Hematopoietic multipotent progenitor cell (in vitro differentiated cells): ENCODE measurements at regions not wholly inside any gene's neighbourhood (a gene's known extent, or its start where the extent isn't known, plus 50 kb on each side); places are given as distances from the start of the nearest gene placed in this dataset.
"Not testable (repeated sequence)": the region's sequence is repeated elsewhere in the genome, so short reads cannot be mapped to it uniquely, and the experiment has no call there.

Experiments
- DNase-seq, 3 donors: peaks; one replicate each; pipeline ENCODE4 v3.0.0-alpha.2; 2011 to 2015; ENCODE audit warnings: low read depth in 2 of 3, low spot score in 2 of 3

DNA sequence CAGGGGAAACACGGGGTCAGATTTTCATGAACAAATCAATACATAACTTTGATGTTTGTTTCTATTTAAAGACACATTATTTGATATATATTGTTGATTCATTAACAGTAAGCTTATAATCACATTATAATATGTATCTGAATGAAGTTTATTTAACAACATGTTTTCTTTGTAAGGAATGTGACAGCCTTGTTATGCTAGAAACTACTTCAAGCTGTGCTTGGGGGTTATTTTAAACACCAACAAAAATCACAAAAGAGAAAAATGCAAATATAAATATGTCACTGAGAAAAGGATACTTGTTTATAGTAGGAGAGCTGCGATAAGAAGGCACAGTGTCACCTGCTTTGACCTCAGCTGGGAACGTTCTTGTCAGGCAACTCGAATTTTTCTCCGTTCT, 354.6 kb upstream of the AGA start:
- DNase-seq, result no peak

DNA sequence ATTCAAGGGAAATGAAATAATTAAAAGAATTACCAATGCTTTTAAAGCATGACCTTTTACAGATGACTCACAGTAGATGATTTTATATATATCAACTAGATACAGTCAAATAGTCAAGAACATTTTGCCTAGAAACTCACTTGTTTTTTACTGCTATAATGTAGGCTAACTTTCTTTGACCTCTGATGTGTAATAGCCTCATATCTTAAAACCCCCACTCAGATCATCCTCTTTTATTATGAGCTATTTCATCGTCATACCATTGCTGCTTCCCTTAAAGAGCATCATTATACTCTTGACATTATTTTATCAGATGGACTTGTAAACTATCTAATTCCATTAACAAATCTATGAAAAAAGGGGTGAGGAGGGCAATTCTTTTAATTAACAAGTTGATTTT, 355.9 kb upstream of the AGA start:
- DNase-seq, result no peak

GRCh38 chr4:177802162-177802561, 359.9 kb upstream of the AGA start:
- DNase-seq, result no peak

GRCh38 chr4:177802661-177803060, 360.4 kb upstream of the AGA start:
- no peak for DNase-seq

- DNase-seq, result no peak
These were observed 360.9 kb upstream of the AGA start for GRCh38 chr4:177803151-177803550.

GRCh38 chr4:177809791-177810190, 367.6 kb upstream of the AGA start:
- DNase-seq, result no peak

DNA sequence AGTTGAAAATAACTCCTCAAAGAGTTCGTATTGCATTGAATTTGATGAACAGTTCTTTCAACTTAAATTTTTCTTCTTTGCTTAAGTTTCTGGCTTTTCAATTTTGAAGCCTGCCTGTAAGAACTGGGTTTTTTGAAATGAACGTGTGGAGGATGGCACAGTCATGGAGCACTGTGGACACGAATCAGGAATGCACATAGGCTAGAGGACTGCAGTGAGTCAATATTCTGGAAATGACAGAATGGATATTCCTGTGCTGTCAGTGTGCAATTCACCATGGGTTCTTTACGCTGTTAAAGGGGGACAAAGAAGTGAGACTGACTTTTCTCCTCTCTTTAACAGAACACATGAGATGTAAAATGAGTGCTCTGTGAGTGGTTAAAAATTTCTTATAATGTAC, 368.0 kb upstream of the AGA start:
- no peak for DNase-seq

DNA sequence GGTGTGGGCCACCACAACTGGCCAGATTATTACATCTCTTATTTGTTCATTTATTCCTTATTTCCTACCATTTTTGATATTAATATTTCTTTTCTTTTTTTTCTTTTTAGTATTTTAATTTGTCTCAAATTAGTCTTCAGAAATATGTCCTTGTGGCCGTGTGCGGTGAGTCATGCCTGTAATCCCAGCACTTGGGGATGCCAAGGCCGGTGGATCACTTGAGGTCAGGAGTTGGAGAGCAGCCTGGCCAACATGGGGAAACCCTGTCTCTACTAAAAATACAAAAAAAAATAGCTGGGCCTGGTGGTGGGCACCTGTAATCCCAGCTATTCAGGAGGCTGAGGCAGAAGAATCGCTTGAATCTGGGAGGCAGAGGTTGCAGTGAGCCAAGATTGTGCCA, 376.2 kb upstream of the AGA start:
- not testable (repeated sequence) for DNase-seq

GRCh38 chr4:177826973-177827372, 384.7 kb upstream of the AGA start:
- no peak for DNase-seq

DNA sequence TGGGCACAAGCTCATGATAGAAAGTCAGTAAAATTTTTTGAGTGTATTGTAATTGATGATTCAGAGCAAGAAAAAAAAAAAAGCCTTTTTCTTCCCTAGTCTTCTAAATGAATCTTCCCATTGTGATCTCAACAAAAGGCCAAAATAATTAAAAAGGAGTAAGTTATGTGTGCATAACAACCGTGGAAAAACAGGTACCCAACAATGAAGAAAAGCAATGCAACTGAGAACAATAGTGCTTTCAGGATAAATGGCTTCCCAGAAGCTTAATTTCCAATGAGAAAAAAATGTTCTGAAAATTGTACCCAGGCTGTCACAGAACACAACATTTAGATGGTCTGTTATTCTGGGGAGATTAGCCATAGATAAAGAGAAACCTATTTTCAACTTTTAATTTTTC, 399.0 kb upstream of the AGA start:
- no peak for DNase-seq

DNA sequence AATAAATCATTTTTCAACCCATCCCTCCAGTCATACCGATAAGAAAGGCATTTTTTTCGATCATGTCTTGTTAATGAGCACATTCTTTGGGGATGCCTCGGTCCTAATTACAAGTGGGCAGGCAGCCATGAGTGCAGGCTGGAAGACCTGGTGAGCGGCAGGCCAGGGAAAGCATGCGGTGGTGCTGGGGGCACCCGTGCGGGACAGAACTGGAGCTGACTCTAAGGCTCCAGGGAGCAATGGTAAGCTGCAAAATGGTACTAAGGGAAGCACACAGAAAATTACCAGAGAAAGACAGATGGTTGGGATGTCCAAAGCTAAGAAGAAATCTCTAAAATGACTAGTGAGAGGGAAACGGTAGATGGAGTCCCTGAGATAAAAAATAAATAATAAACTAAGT, 411.0 kb upstream of the AGA start:
- no peak for DNase-seq

- no peak for DNase-seq
These were observed 413.4 kb upstream of the AGA start for GRCh38 chr4:177855507-177856197.

DNA sequence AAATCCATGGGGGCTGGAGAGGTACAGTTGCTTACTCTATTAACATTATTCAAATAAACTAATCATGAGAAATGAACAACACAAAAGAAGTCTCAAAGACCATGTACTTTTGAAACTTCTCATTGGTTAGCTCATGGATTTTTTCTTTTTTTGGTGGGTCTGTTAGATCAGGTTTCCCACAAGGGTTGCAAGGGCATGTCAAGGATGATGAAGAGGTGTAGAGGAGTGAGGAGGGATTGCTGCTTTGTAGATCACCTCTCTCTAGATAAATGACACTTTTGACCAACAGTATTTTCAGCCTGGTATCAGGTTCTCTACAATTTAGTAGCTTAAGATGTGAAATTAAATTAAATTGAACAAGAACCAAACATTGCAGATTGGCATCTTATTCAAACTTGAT, 417.9 kb upstream of the AGA start:
- no peak for DNase-seq

DNA sequence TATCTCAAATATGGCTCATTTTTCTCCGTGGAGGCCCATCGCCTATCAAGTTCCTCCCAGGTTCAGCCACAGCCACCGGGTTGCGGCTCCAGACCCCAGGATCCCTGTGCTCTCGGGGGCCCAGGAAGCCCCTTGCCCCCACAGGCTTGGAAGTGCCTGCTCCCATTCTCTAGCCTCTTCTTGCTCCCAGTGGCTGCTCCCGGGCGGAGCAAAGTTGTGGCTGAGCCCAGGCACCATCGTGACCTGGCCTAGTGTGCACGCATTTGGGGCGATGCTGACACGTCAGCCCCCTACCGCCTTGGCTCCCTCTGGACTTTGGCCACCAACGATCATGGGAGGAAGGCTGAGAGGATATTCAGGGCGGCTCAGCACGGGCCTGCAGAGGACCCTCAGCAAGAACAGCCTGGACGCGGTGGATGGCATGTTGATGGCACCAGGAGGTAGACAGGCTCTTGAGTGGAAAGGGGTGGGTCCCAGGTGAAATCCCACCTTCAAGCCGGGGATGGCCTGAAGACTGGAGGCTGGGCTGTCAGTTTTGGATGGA, 419.4 kb upstream of the AGA start:
- no peak for DNase-seq

- DNase-seq, result no peak
These were observed 420.4 kb upstream of the AGA start for GRCh38 chr4:177862541-177863176.

- DNase-seq, result no peak
These were observed 437.6 kb upstream of the AGA start for GRCh38 chr4:177879851-177880250.

- DNase-seq, result no peak
These were observed 452.9 kb upstream of the AGA start for GRCh38 chr4:177895136-177895535.

GRCh38 chr4:177901786-177902185, 459.5 kb upstream of the AGA start:
- no peak for DNase-seq

DNA sequence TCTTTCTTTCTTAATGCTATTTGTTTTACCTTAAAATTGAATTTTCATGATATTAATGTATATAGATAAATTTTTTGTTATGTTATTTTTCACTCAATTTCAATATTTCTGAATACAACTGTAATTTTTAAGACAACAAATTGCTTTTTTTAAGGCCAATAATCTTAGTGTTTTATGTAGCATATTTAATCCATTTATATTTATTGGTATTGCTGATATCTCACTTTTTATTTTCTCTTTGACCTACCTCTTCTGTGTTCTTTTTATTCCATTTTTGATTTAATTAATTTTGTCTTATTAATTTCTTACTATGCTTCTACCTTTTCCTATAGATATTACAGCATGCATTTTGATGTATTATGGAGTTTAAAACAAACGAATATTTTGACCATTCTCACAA, 460.1 kb upstream of the AGA start:
- DNase-seq, result no peak

DNA sequence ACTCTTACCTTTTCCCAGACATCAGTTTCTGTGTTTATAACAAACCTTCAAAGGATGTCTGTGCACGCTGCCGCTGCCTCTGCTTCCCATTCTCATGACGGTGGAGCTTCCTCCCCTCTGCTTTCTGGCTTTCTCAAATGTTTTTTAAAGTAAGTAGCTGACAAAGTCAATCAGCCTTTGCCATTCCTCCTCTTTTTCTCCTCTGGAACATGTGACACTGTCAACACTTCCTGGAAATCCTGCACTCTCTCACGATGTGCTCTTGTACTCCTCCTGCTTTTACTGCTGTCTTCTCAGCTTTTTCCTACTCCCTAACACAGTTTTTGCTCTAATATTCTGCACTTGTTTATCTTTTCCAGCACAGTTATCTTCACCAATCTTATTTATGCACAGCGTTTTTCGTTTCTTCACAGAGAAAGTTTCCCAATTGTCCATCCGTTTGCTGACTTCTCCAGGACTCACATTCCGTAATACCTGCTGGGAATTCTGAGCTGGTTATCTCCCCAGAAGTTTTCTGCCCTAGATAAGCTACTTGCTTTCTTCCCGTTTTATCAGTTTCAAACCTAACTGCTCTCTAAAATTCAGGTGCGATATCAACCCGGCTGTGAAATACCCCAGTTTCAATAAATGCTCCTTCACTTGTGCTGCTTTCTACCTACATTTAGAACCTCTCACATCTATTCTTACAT, 465.6 kb upstream of the AGA start:
- DNase-seq, result no peak

DNA sequence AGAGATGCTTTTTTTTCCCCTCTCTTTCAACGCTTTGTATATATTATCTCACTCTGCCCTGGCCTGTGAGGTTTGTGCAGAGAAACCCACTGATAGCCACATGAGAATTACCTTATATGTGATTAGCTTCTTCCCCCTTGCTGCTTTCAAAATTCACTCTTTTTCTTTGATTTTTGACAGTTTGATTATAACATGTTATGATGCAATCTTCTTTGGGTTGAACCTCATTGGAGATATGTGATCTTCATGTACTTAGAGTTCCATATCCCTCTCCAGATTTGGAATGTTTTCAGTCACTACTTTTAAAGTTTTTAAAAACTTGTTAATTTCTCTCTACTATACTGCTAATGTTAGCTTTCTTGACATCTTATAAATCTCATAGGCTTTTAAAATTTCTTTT, 479.5 kb upstream of the AGA start:
- no peak for DNase-seq

- no peak for DNase-seq
These were observed 481.7 kb upstream of the AGA start for GRCh38 chr4:177923888-177924287.
